Loucy (cell line): ENCODE measurements at regions not wholly inside any gene's neighbourhood (a gene's known extent, or its start where the extent isn't known, plus 50 kb on each side); places are given as distances from the start of the nearest gene placed in this dataset.

Experiments
- H2AFZ ChIP-seq: fragments of 200-600 bp; sonication (generic); 2 replicates; pipeline ENCODE4 v1.6.0; 2016; ENCODE audit warnings: antibody characterized with exemption, mild to moderate bottlenecking, low read length, moderate library complexity
- H3F3A ChIP-seq: fragments of 200-600 bp; 2 replicates; pipeline ENCODE4 v1.6.0; 2016; ENCODE audit warnings: antibody characterized with exemption, low read depth, mild to moderate bottlenecking
- H3K27me3 ChIP-seq: fragments of 200-600 bp; sonication (generic); 2 replicates; pipeline ENCODE4 v1.6.1; 2014; ENCODE audit warnings: low read length, mild to moderate bottlenecking; ENCODE audit not compliant: insufficient read depth, poor library complexity, severe bottlenecking
- H3K36me3 ChIP-seq: fragments of 200-600 bp; sonication (generic); 2 replicates; pipeline ENCODE4 v1.6.1; 2016; ENCODE audit warnings: low read length; ENCODE audit not compliant: insufficient read depth
- H3K4me1 ChIP-seq: fragments of 200-600 bp; sonication (generic); 2 replicates; pipeline ENCODE4 v1.5.1; 2014; ENCODE audit warnings: low read length, mild to moderate bottlenecking; ENCODE audit not compliant: insufficient read depth, poor library complexity, severe bottlenecking
- H3K4me2 ChIP-seq: fragments of 200-600 bp; sonication (generic); 2 replicates; pipeline ENCODE4 v1.6.0; 2014; ENCODE audit warnings: antibody characterized with exemption, low read length, low read depth, mild to moderate bottlenecking; ENCODE audit not compliant: poor library complexity, severe bottlenecking
- H3K4me3 ChIP-seq: fragments of 200-600 bp; sonication (generic); 2 replicates; pipeline ENCODE4 v1.5.1; 2014; ENCODE audit warnings: low read length, mild to moderate bottlenecking, mixed read lengths; ENCODE audit not compliant: poor library complexity, severe bottlenecking
- H3K79me2 ChIP-seq: fragments of 200-600 bp; sonication (generic); 2 replicates; pipeline ENCODE4 v1.6.1; 2014; ENCODE audit warnings: low read length; ENCODE audit not compliant: insufficient read depth
- H3K9ac ChIP-seq: fragments of 200-600 bp; sonication (generic); 2 replicates; pipeline ENCODE4 v1.6.0; 2014; ENCODE audit warnings: mild to moderate bottlenecking, low read depth, low read length, moderate library complexity; ENCODE audit not compliant: poor library complexity, severe bottlenecking
- H3K9me2 ChIP-seq: fragments of 200-600 bp; sonication (generic); replicated peaks from 2 replicates; pipeline ENCODE4 v1.6.1; 2016; ENCODE audit warnings: low read depth, low read length, mixed read lengths
- H3K9me3 ChIP-seq: fragments of 200-600 bp; sonication (generic); 2 replicates; pipeline ENCODE4 v1.6.1; 2014; ENCODE audit warnings: mild to moderate bottlenecking, antibody characterized with exemption, low read length, low read depth; ENCODE audit not compliant: insufficient read depth
- H4K20me1 ChIP-seq: fragments of 200-600 bp; sonication (generic); 2 replicates; pipeline ENCODE4 v1.6.0; 2014; ENCODE audit warnings: antibody characterized with exemption, low read length, mild to moderate bottlenecking; ENCODE audit not compliant: insufficient read depth, poor library complexity, severe bottlenecking
- EZH2phosphoT487 ChIP-seq: fragments of 200-600 bp; IDR thresholded peaks from 2 replicates; pipeline ENCODE4 v1.6.1; 2018; ENCODE audit warnings: antibody characterized with exemption, mild to moderate bottlenecking, moderate library complexity, borderline replicate concordance
- TF ChIP-seq, protein P1 (sequence below): fragments of 200-600 bp; sonication (generic); conservative IDR thresholded peaks from 2 replicates; pipeline ENCODE4 v1.5.1; 2014; ENCODE audit warnings: mild to moderate bottlenecking, antibody characterized with exemption, low read length

DNA sequence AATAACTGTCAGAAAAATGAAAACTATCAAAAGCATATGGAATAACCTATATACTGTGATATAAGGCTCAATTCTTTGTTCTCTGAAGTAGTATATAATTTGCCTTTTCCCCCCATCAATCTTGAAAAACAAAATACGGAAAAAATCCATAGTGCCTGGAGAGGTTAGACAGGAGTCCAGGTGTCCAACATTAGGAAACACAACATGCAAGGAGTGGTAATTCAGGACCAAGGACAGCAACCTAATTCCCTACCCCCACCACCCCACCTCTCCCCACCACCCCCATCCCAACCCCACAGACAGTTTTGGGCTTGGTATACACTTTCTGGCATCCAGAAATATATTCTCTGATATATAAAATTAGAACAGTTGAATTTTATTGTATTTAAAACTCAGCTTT is 55.1 kb upstream of the SLC25A26 start:
- Histone ChIP-seq H3K79me2 (no peaks in the 10 kb centered on the region), H3F3A (no peaks in the 10 kb centered on the region), H3K27me3 (no peaks in the 10 kb centered on the region), H2AFZ (no peak overlapping the region), H3K9ac (no peak overlapping the region), H3K36me3 (no peaks in the 10 kb centered on the region), H3K9me2 (no peaks in the 10 kb centered on the region), H3K4me3 (no peak overlapping the region), H4K20me1 (no peaks in the 10 kb centered on the region), H3K9me3 (no peaks in the 10 kb centered on the region), H3K4me1 (no peaks in the 10 kb centered on the region), H3K4me2 (no peak overlapping the region)
- no peak for TF ChIP-seq EZH2phosphoT487
- TF ChIP-seq, protein P1, sequence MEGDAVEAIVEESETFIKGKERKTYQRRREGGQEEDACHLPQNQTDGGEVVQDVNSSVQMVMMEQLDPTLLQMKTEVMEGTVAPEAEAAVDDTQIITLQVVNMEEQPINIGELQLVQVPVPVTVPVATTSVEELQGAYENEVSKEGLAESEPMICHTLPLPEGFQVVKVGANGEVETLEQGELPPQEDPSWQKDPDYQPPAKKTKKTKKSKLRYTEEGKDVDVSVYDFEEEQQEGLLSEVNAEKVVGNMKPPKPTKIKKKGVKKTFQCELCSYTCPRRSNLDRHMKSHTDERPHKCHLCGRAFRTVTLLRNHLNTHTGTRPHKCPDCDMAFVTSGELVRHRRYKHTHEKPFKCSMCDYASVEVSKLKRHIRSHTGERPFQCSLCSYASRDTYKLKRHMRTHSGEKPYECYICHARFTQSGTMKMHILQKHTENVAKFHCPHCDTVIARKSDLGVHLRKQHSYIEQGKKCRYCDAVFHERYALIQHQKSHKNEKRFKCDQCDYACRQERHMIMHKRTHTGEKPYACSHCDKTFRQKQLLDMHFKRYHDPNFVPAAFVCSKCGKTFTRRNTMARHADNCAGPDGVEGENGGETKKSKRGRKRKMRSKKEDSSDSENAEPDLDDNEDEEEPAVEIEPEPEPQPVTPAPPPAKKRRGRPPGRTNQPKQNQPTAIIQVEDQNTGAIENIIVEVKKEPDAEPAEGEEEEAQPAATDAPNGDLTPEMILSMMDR = no peak

DNA sequence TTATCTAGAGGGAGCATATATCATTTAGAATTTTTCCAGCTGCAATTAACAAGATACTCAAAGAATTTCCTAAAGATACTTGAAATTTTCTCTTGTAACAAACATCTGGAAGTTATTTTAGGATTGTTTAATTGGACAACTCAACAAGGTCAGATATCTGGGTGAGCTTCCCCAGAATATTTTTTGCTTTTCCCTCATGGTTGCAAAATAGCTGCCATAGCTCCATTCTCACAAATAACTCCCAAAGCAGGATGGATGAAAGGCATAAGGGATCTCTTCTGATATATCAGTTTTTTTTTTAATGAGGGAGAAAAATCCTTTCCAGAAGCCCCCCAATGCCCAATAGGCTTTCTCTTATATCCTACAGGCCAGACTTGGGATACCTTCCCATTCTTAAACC is 56.6 kb upstream of the SLC25A26 start:
- no peaks in the 10 kb centered on the region for H3K27me3 ChIP-seq
- no peaks in the 10 kb centered on the region for H4K20me1 ChIP-seq

DNA sequence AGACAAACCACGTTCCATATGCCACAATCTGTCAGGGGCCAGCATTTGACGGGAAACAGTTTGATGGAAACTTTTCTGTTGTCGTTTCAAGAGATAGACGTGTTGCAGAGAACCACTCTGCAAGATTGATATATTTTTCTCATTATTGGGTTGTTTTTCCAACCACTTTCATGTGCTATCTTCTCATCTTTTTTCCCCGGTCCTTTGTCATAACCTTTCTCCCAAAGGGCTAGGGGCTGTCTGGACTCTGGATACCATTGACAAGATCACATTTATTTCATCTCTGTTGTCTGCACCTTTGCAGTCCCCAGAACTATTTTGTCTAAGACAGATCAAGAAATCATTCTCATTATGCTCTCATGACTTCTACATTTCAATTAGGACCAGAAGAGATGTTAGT is 57.6 kb upstream of the SLC25A26 start:
- no peaks in the 10 kb centered on the region for H3K27me3 ChIP-seq
- no peaks in the 10 kb centered on the region for H4K20me1 ChIP-seq

More for the DNA sequence above, 56.6 kb upstream of the SLC25A26 start:
- Histone ChIP-seq H3K4me1 (no peaks in the 10 kb centered on the region), H3F3A (no peaks in the 10 kb centered on the region), H3K9ac (no peak overlapping the region), H3K4me2 (no peak overlapping the region), H3K79me2 (no peaks in the 10 kb centered on the region), H3K9me2 (no peaks in the 10 kb centered on the region), H3K4me3 (no peak overlapping the region), H3K36me3 (no peaks in the 10 kb centered on the region), H2AFZ (no peak overlapping the region), H3K9me3 (no peaks in the 10 kb centered on the region)
- no peak for TF ChIP-seq EZH2phosphoT487
- TF ChIP-seq, protein P1 = no peak

More for the DNA sequence above, 57.6 kb upstream of the SLC25A26 start:
- Histone ChIP-seq H3K9me2 (no peaks in the 10 kb centered on the region), H3K79me2 (no peaks in the 10 kb centered on the region), H3K4me3 (no peak overlapping the region), H3K9ac (no peak overlapping the region), H3F3A (no peaks in the 10 kb centered on the region), H3K9me3 (no peaks in the 10 kb centered on the region), H3K4me2 (no peak overlapping the region), H2AFZ (no peak overlapping the region), H3K4me1 (no peaks in the 10 kb centered on the region), H3K36me3 (no peaks in the 10 kb centered on the region)
- TF ChIP-seq, protein P1 = no peak
- no peak for TF ChIP-seq EZH2phosphoT487
